Sigmoid colon (tissue), 6 donors: ENCODE measurements at regions not wholly inside any gene's neighbourhood (a gene's known extent, or its start where the extent isn't known, plus 50 kb on each side); places are given as distances from the start of the nearest gene placed in this dataset.

Source experiments
- DNase-seq: peaks from one replicate; pipeline ENCODE4 v3.0.0-alpha.2; 2019
- H3K27ac ChIP-seq, 4 donors: fragments of 200-600 bp; sonication (generic); one replicate each; pipeline ENCODE4 v1.5.1; 2016 to 2019; ENCODE audit warnings: mild to moderate bottlenecking in 1 of 4
- H3K27me3 ChIP-seq, 3 donors: fragments of 200-600 bp; sonication (generic); one replicate each; pipeline ENCODE4 v1.5.1; 2019; ENCODE audit warnings: mild to moderate bottlenecking in 1 of 3
- H3K36me3 ChIP-seq, 4 donors: fragments of 200-600 bp; sonication (generic); one replicate each; pipeline ENCODE4 v1.5.1; 2016 to 2019
- H3K4me1 ChIP-seq, 4 donors: fragments of 200-600 bp; sonication (generic); one replicate each; pipeline ENCODE4 v1.5.1; 2017 to 2019
- H3K4me3 ChIP-seq, 4 donors: fragments of 200-600 bp; sonication (generic); one replicate each; pipeline ENCODE4 v1.5.1; 2017 to 2019; ENCODE audit warnings: mild to moderate bottlenecking in 2 of 4, moderate library complexity in 1 of 4
- H3K9me3 ChIP-seq, 4 donors: fragments of 200-600 bp in 3 of 4; sonication (generic) in 3 of 4; one replicate each; pipeline versions ENCODE4 v1.5.1 to v1.6.1; 2013 to 2019
- EP300 ChIP-seq, 4 donors: sonication (generic); formaldehyde crosslinking; IDR thresholded peaks; one replicate each; pipeline ENCODE4 v1.6.1; 2017; ENCODE audit warnings: antibody characterized with exemption in 4 of 4
- POLR2A ChIP-seq, 2 donors: fragments of 450-650 bp; IDR thresholded peaks; one replicate each; pipeline ENCODE4 v1.6.1; 2016; ENCODE audit warnings: antibody characterized with exemption in 2 of 2, mild to moderate bottlenecking in 2 of 2, moderate library complexity in 2 of 2
- POLR2AphosphoS5 ChIP-seq, 4 donors: sonication (generic); formaldehyde crosslinking; IDR thresholded peaks; one replicate each; pipeline ENCODE4 v1.6.1; 2017; ENCODE audit warnings: antibody characterized with exemption in 4 of 4
- WGBS, 2 donors: extraction: QIAGEN DNeasy Blood & Tissue Kit; methylation state at CpG; one replicate each; pipeline ENCODE4 v1.1.7; 2013; 5-methylcytosine and 5-hydroxymethylcytosine counted together
- intact Hi-C: fragments of 100-400 bp; cut with DNase I; formaldehyde crosslinking; loops from one replicate; pipeline ENCODE4 v1.15.1; 2023
- TF ChIP-seq, protein P1 (sequence below), 4 experiments: fragments of 450-650 bp in 3 of 4; fragments of 200-600 bp in 1 of 4; IDR thresholded peaks; one replicate each; pipeline ENCODE4 v1.5.1; 2016 to 2019; ENCODE audit warnings: antibody characterized with exemption in 4 of 4, mild to moderate bottlenecking in 3 of 4, moderate library complexity in 2 of 4
- donor health status: healthy with polysubstance abuse.
- donor health status: healthy.

DNA sequence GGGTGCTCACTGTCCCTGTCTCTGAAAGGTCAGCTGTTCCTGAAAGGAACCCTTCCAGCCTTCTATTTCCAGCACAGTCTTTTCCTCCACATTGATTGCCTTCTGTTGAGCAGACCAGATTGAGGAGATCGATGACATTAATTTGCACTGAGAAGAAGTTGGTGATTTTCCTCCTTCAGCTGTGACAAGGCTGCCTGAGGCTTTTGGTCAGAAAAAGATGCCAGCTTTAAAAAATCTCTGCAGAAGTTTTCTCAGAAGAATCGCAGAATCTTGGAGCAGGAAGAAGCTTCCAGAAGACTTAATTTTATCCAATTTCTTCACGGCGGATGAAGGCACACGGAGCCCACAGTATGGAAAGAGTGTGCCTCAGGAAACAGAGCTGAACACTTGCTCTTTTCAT is 112.8 kb downstream of the FAM43A start:
- intact Hi-C loops: no loop called here
- no peaks in the 10 kb centered on the region for H3K36me3 ChIP-seq
- no peak for DNase-seq
- TF ChIP-seq POLR2A (IDR thresholded peaks at IDR 0.05) (no peak), POLR2AphosphoS5 (IDR thresholded peaks at IDR 0.05) (no peak), EP300 (IDR thresholded peaks at IDR 0.05) (no peak)
- TF ChIP-seq, protein P1, sequence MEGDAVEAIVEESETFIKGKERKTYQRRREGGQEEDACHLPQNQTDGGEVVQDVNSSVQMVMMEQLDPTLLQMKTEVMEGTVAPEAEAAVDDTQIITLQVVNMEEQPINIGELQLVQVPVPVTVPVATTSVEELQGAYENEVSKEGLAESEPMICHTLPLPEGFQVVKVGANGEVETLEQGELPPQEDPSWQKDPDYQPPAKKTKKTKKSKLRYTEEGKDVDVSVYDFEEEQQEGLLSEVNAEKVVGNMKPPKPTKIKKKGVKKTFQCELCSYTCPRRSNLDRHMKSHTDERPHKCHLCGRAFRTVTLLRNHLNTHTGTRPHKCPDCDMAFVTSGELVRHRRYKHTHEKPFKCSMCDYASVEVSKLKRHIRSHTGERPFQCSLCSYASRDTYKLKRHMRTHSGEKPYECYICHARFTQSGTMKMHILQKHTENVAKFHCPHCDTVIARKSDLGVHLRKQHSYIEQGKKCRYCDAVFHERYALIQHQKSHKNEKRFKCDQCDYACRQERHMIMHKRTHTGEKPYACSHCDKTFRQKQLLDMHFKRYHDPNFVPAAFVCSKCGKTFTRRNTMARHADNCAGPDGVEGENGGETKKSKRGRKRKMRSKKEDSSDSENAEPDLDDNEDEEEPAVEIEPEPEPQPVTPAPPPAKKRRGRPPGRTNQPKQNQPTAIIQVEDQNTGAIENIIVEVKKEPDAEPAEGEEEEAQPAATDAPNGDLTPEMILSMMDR (IDR thresholded peaks at IDR 0.05): no peak
- H3K27me3 ChIP-seq: no peaks in the 10 kb centered on the region
- H3K9me3 ChIP-seq: peaks cover 0 to 4% (median 0%) of the 10 kb centered on the region in 4 donors
- H3K4me1 ChIP-seq: no peaks in the 10 kb centered on the region
- H3K27ac ChIP-seq: no peak overlapping the region
- H3K4me3 ChIP-seq: no peak overlapping the region
- WGBS, 2 donors: 95 to 97% methylated on average over 5 of the region's 5 CpGs

DNA sequence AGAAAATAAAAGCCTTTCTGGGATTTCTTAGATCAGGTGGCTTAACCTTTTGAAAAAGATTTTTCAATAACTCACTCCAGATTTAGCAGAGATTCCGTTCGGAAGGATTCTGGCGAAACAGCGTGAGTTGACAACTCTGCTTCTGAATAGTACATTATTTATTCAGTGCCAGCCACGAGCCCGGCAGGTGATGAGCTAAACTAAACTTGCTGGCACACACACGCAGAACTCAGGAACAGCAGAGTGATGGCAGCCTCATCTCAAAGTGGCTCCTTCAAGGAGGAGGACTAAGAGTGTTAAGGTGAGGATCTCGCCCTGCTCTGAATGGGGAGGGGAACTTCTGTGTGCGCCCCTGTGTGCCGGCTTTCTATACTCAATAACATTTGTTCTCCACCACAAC is 114.3 kb downstream of the FAM43A start:
- Histone ChIP-seq H3K4me3 (no peak overlapping the region), H3K9me3 (peaks cover 0 to 4% (median 0%) of the 10 kb centered on the region in 4 donors), H3K27ac (no peak overlapping the region), H3K36me3 (no peaks in the 10 kb centered on the region), H3K27me3 (no peaks in the 10 kb centered on the region), H3K4me1 (no peaks in the 10 kb centered on the region)
- TF ChIP-seq, protein P1 (IDR thresholded peaks at IDR 0.05): no peak
- TF ChIP-seq POLR2AphosphoS5 (IDR thresholded peaks at IDR 0.05) (no peak), EP300 (IDR thresholded peaks at IDR 0.05) (no peak), POLR2A (IDR thresholded peaks at IDR 0.05) (no peak)
- WGBS, 2 donors: 88 to 90% methylated on average over 10 of the region's 10 CpGs
- DNase-seq: no peak
- intact Hi-C loops: no loop called here

DNA sequence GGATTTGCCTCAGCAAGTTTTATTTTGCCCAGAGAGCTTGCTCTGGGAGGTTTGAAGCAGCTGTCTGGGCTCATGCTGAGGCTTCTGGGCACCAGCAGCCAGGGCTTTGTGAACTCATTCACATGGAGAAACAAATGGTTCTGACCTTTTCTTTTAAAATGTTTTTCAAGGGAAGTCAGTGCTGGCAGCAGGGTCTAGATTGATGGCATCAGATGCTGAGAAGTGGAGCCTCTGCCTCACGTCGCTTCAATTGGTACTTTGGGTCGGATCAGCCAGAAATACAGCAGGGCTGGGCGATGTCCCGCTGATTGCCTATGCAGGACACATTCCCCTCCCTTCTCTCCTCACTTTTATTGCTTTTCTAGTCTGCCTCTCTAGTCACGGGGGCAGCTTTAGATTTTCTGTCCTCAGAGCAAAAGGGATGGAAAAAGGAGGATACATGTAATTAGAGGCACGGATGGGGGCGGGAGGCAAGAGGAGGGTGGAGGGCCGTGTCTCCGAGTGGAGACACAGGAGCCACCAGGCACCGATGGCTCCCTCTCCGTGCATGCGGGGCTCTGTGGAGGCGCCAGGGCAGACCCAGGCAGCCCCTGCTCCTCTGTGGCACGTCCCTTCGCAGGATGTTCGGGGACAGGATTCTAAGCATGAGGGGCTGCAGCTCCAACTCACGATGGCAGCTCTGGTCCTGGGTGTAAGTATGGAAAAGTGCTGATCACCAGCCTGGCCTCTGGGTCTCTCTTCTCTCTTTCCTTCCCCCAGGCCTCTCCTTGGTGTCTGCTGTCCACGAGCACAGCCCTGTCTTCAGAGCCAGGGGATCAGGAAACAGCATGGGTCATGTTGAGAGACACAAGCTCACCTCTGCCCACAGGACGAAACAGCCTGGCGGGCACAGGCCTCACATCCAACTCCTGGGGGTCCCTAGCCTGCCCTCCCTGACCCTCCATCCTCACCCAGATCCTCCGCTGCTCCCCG is 116.1 kb downstream of the FAM43A start:
- no peaks in the 10 kb centered on the region for H3K9me3 ChIP-seq
- H3K36me3 ChIP-seq: no peaks in the 10 kb centered on the region
- no peaks in the 10 kb centered on the region for H3K27me3 ChIP-seq
- TF ChIP-seq POLR2A (IDR thresholded peaks at IDR 0.05): no peak
- TF ChIP-seq, protein P1 (IDR thresholded peaks at IDR 0.05): no peak
- no peak for TF ChIP-seq POLR2AphosphoS5 (IDR thresholded peaks at IDR 0.05)
- no peak for TF ChIP-seq EP300 (IDR thresholded peaks at IDR 0.05)
- intact Hi-C loops: no loop called here
- WGBS, 2 donors: 85 to 87% methylated on average over 23 of the region's 23 CpGs
- H3K4me3 ChIP-seq: no peak overlapping the region
- H3K27ac ChIP-seq: no peak overlapping the region
- no peaks in the 10 kb centered on the region for H3K4me1 ChIP-seq
- DNase-seq: no peak

DNA sequence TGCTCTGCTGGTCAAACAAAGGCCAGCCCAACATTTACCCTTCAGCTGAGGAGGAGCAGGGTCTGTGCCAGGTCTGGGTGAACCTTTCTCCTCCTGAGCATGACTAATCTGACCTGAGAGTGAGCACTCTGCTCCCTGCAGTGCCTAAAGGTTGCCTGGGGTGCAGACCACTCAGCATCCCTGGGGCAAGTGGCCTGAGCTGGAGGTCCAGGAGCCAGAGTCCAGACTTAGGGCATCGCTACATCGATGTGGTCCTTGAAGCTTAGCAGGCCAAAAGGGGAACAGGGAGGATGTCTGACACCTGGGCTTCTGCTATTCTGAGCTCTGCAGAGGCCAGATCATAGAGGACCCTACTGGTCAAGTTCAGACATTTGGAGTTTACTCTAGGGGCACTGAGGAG is 119.1 kb downstream of the FAM43A start:
- no peaks in the 10 kb centered on the region for H3K4me1 ChIP-seq
- H3K36me3 ChIP-seq: no peaks in the 10 kb centered on the region
- no peaks in the 10 kb centered on the region for H3K27me3 ChIP-seq
- TF ChIP-seq, protein P1 (IDR thresholded peaks at IDR 0.05): no peak
- TF ChIP-seq EP300 (IDR thresholded peaks at IDR 0.05): no peak
- no peak for TF ChIP-seq POLR2A (IDR thresholded peaks at IDR 0.05)
- no peak for TF ChIP-seq POLR2AphosphoS5 (IDR thresholded peaks at IDR 0.05)
- intact Hi-C loops: no loop called here
- WGBS, 2 donors: 92 to 95% methylated on average over 2 of the region's 2 CpGs
- DNase-seq: no peak
- no peaks in the 10 kb centered on the region for H3K9me3 ChIP-seq
- no peak overlapping the region for H3K27ac ChIP-seq
- no peak overlapping the region for H3K4me3 ChIP-seq
